NCI-H2107 (cell line): ENCODE measurements at regions not wholly inside any gene's neighbourhood (a gene's known extent, or its start where the extent isn't known, plus 50 kb on each side); places are given as distances from the start of the nearest gene placed in this dataset.

Source experiments
- DNase-seq: peaks from one replicate; lab custom pipeline; 2025; lab: John Stamatoyannopoulos, UW

GRCh38 chrX:39810901-39811300 lies 286.9 kb downstream of the BCOR start:
- DNase-seq: no peak

GRCh38 chrX:39811376-39811775 lies 286.4 kb downstream of the BCOR start:
- DNase-seq: no peak

- peak; percentile 41 for DNase-seq
Observed at GRCh38 chrX:39813631-39814277, 284.0 kb downstream of the BCOR start.

DNA sequence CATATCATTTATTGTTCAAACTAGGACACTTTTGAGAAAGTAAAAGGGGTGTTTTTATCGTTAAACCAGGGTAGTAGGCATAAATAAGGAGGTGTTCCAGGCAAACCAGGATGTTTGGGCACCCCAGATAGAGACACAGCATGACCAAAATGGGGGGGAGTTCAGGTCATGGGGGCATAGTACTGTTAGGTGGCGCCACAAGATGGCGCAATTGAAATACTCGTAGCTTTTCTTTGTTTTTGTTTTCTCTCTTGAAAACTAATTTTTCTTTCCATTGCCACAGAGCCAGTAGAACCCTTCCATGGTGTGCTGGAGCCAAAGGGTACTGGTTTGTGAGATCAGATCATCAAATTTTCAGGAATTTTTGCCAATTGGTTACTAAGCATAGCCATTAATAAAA lies 283.4 kb downstream of the BCOR start:
- peak; percentile 17 for DNase-seq

- no peak for DNase-seq
Observed at GRCh38 chrX:39815631-39816030, 282.1 kb downstream of the BCOR start.

GRCh38 chrX:39816871-39817731 lies 280.7 kb downstream of the BCOR start:
- no peak for DNase-seq

GRCh38 chrX:39817754-39818470 lies 279.8 kb downstream of the BCOR start:
- no peak for DNase-seq

DNA sequence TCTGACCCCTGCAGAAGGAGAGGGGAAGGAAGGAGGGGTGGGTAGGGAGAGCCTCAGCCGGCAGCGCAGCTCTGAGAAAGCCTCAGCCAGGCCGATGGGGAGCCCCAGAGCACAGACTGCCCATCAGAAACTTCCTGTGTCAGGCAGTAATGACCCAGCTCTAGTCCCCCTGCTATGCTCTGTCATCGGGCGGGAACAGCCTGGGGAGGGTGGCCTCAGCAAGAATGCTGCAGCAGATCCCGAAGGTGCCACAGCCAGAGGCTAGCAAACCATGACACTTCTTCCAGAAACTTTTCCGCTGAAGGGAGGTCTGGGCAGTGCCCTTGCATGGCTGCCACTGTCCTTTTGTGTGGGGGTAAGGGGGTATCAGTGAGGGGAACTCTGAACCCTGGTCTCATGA lies 279.0 kb downstream of the BCOR start:
- DNase-seq: no peak

DNA sequence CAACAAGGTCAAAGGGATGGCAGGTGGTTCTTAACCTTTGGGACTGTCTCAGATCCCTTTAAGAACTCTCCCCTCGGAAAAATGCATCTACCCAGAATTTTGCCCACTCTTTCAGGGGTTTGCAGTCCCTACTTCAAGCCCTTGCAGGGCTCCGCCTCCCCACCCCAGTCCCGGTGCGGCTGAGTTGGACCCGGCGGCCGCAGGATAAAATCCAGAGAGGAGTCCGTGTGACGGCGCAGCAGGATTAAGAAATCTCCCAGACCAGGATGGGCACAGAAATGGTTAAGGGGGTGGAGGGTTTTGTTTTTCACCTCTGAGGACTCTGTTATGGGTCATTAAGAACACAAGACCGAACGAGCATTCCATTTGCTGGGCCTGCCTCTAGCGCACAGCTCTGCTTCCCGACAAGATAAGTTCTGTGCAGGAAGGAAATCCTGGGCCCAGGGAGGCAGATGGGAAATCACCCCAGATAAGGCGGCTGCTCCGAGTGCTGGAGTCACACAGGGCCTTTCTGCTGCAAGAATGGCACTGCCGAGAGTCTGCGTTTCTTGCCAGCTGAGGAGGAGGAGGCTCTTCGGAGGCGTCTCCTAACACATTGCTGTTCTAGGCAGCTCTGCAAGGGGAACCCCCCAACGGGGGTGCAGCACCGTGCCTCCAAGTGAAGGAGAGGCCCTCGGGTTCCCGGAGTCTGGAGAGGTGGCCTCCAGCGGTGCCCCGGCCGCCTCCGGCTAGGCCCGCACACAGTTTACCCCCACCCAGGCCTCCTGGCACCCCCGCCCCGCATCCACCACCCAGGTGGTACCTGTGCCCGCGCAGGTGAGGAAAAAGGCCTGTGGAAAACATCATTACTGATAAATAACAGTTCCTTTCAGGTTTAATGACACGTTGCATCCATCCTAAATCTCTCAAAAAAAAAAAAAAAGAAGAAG lies 277.6 kb downstream of the BCOR start:
- DNase-seq: no peak

- no peak for DNase-seq
Observed at GRCh38 chrX:39820938-39821708, 276.6 kb downstream of the BCOR start.

DNA sequence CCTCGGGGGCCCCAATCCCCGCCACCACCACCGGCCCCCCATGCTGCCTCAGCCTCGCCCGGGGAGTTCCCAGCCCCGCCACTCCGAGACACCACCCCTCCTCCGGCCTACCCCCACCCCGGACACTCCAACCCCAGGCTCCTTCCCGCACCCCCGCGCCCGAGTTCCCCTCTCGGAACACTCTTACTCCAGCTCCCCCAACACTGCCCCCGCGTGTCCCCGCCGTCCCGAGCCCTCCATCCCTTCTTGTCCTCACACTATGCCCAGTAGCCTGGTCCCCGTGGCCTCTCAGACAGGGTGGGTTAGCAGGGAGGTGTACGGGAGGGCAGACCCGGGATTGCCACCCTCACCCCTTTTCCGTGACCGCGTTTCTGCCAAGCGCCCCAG lies 276.1 kb downstream of the BCOR start:
- DNase-seq: no peak

GRCh38 chrX:39822133-39822748 lies 275.5 kb downstream of the BCOR start:
- no peak for DNase-seq

DNA sequence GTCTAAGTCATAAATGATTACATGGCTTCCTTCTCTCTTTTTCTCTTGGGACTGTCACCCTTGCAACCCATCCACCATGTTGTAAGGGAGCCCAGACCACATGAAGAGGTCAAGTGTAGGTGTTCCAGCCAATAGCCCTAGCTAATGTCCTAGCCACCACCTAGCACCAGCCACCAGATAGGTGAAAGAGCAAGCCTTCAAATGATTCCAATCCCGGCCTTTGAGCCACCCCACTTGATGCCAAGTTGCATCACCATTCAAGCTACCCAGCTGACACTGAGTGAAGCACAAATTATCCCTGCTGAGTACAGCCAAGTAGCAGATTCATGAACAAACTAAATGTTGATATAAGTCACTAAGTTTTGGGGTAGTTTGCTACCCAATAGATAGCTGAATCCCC lies 274.3 kb downstream of the BCOR start:
- DNase-seq: no peak

DNA sequence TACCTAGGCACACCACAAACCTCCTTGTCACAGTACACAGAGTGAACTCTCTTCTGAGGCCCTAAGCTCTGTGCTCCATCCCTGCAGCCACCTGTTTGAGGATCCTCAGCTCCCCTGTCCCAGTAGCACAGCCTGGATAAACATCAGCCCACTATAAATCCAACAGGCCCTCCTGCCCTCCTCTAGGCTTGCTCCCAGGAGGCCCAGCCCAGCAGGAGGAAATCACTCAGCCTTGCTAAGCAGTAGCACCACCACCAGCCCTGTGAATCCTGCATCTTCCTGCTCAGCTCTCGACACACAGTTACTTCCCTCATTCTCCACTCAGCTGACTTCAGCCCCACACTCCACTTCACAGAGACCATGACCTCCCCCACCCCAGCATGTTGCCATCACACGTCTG lies 273.9 kb downstream of the BCOR start:
- DNase-seq: no peak

- DNase-seq: no peak
Observed at GRCh38 chrX:39826813-39827543, 270.8 kb downstream of the BCOR start.

DNA sequence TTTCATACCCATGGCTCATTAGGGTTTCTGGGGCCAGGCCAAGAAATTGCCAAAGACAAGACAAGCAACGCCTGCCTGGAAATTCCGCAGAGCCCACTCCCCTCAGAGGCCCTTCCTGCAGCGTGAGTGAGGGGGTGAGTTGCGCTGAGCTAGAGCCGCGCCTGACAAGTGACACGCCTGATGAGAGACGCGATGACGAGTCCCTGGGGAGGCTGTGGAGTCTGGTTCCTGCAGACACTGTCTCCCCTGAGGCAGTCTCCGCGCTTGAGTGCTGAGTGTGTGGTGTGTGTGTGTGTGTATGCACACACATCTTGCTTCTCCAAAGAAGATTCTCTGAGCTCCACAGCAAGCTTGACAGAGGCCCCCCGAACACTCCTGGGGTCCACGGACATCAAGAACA lies 269.8 kb downstream of the BCOR start:
- DNase-seq: peak; percentile 45

DNA sequence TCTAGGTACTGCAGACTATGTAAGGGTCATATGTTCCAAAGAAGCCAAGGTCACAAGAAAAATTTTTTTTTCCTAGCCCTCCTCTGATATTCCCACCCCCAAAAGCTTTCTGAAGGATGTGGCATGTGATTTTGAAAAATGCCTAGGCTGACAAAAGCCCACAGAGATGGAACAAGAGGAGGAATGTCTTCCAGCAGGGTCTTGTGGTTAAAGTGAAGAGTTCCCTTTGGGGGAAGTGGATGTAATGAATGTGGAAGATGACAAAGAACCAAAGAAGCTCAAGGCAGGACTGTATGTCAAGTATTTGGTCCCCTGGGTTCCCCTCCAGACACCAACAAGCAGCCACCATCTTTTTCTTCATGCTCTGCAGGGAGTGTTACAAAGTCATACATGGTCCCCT lies 268.8 kb downstream of the BCOR start:
- no peak for DNase-seq

DNA sequence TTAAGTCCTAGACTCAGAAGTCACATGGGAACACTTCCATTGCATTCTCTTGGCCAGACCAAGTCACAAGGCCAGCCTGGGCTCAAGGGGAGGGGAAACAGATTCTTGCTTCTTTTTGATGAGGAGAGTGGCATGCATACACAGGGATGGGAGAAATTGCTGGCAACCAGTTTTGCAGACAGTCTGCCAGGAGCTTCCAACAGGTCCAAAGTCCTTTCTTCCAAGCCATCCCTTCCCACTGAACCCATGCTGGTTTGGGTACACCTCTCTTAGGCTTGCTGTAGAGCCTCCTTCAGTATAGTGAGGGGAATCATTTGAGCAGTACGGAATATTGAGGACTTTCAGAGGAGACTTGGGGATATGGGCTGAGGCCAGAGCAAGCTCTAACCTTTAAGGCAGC lies 267.8 kb downstream of the BCOR start:
- DNase-seq: no peak

DNA sequence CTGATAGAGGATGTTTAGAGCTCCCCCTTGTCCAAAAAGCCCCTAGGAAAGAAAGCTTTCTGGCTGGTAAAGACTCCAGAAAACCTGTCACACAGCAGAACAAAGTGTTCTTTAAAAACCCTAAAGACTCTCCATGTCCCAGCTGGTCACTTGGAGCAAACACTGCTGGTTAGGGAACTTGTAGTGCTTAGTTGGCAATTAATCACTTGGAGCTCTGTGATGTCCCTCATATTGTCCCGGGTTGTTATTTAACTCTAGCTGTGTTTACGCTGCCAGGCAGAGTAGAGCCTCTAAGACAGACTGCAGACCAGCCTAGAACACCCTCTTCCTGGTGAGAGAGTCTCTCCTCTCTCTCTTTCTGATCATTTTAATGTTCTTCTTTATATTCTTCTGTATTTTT lies 267.3 kb downstream of the BCOR start:
- DNase-seq: no peak

GRCh38 chrX:39832211-39832610 lies 265.5 kb downstream of the BCOR start:
- no peak for DNase-seq
